ENCODE measurements at regions not wholly inside any gene's neighbourhood (a gene's known extent, or its start where the extent isn't known, plus 50 kb on each side); places are given as distances from the start of the nearest gene placed in this dataset.

DNA sequence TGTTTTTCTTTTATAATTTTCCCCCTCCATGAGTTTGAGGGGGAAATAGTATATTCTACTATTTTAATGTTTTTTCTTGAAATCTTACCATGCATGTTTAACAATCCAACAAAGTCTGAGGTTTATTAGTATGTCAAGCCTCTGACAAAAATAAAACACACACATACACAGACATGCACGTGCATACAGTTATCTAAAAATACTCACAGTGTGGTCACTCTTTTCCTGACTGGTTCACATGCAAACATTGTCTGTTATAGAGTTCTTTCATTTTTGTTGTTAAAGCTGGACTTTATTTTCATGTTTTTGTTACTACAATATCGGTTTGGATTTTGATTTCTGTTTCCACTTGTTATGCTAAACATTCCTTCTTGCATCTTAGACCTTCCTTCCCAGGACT is 236.6 kb downstream of the MFSD1 start:
- TF ChIP-seq, protein P1, sequence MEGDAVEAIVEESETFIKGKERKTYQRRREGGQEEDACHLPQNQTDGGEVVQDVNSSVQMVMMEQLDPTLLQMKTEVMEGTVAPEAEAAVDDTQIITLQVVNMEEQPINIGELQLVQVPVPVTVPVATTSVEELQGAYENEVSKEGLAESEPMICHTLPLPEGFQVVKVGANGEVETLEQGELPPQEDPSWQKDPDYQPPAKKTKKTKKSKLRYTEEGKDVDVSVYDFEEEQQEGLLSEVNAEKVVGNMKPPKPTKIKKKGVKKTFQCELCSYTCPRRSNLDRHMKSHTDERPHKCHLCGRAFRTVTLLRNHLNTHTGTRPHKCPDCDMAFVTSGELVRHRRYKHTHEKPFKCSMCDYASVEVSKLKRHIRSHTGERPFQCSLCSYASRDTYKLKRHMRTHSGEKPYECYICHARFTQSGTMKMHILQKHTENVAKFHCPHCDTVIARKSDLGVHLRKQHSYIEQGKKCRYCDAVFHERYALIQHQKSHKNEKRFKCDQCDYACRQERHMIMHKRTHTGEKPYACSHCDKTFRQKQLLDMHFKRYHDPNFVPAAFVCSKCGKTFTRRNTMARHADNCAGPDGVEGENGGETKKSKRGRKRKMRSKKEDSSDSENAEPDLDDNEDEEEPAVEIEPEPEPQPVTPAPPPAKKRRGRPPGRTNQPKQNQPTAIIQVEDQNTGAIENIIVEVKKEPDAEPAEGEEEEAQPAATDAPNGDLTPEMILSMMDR (IDR thresholded peaks at IDR 0.05; ENCODE audit: insufficient read depth, low read length, poor library complexity, severe bottlenecking): no peak
- TF ChIP-seq EZH2phosphoT487 (conservative IDR thresholded peaks at IDR 0.05; ENCODE audit: low read length): no peak

Data from SU-DHL-6 (cell line).